GM23338 (cell line): ENCODE measurements at regions not wholly inside any gene's neighbourhood (a gene's known extent, or its start where the extent isn't known, plus 50 kb on each side); places are given as distances from the start of the nearest gene placed in this dataset.

Source experiments
- ATAC-seq: fragments of 200-7000 bp; cut with Tn5 transposase; 3 replicates; pipeline ENCODE4 v1.9.1; 2020
- DNase-seq: peaks from one replicate; pipeline ENCODE4 v3.0.0-alpha.2; 2015; ENCODE audit warnings: low spot score
- H2AFZ ChIP-seq: fragments of 200-600 bp; sonication (generic); 2 replicates; pipeline ENCODE4 v1.8.0; 2016; ENCODE audit warnings: antibody characterized with exemption, mild to moderate bottlenecking, moderate library complexity
- H3F3A ChIP-seq: fragments of 200-600 bp; sonication (generic); replicated peaks from 2 replicates; pipeline ENCODE4 v1.8.0; 2017; ENCODE audit warnings: antibody characterized with exemption, mixed run types, low read depth
- H3K27ac ChIP-seq: fragments of 200-600 bp; sonication (generic); 2 replicates; pipeline ENCODE4 v1.6.1; 2016; ENCODE audit warnings: low read depth
- H3K27me3 ChIP-seq: fragments of 200-600 bp; sonication (generic); 2 replicates; pipeline ENCODE4 v1.8.0; 2016; ENCODE audit warnings: mild to moderate bottlenecking, mixed run types, moderate library complexity; ENCODE audit not compliant: insufficient read depth
- H3K36me3 ChIP-seq: fragments of 200-600 bp; sonication (generic); 2 replicates; pipeline ENCODE4 v1.8.0; 2016; ENCODE audit warnings: mild to moderate bottlenecking; ENCODE audit not compliant: insufficient read depth
- H3K4me1 ChIP-seq: fragments of 200-600 bp; sonication (generic); 2 replicates; pipeline ENCODE4 v1.8.0; 2016; ENCODE audit warnings: mild to moderate bottlenecking, moderate library complexity; ENCODE audit not compliant: insufficient read depth
- H3K4me2 ChIP-seq: fragments of 200-600 bp; sonication (generic); 2 replicates; pipeline ENCODE4 v1.7.1; 2017; ENCODE audit warnings: mixed run types
- H3K4me3 ChIP-seq: fragments of 200-600 bp; sonication (generic); 2 replicates; pipeline ENCODE4 v1.6.1; 2016; ENCODE audit warnings: mixed run types
- H3K79me2 ChIP-seq: fragments of 200-600 bp; sonication (generic); replicated peaks from 2 replicates; pipeline ENCODE4 v1.8.0; 2017; ENCODE audit warnings: mild to moderate bottlenecking; ENCODE audit not compliant: insufficient read depth
- H3K9me2 ChIP-seq: fragments of 200-600 bp; sonication (generic); 2 replicates; pipeline ENCODE4 v1.8.0; 2017; ENCODE audit not compliant: insufficient read depth
- H4K20me1 ChIP-seq: fragments of 200-600 bp; sonication (generic); replicated peaks from 2 replicates; pipeline ENCODE4 v1.8.0; 2017; ENCODE audit warnings: mild to moderate bottlenecking; ENCODE audit not compliant: insufficient read depth
- H3K27ac Mint-ChIP-seq: 2 replicates; pipeline ENCODE4 v1.8.0; 2020; ENCODE audit warnings: inconsistent platforms, mild to moderate bottlenecking, moderate library complexity, mixed read lengths
- H3K27me3 Mint-ChIP-seq: 3 replicates; pipeline ENCODE4 v1.8.0; 2022; ENCODE audit warnings: low read depth, mild to moderate bottlenecking, moderate library complexity, mixed read lengths, inconsistent platforms; ENCODE audit not compliant: insufficient read depth, poor library complexity
- H3K36me3 Mint-ChIP-seq: 3 replicates; pipeline ENCODE4 v1.8.0; 2021; ENCODE audit warnings: low read depth, mild to moderate bottlenecking, inconsistent platforms, moderate library complexity, mixed read lengths
- H3K4me1 Mint-ChIP-seq: 3 replicates; pipeline ENCODE4 v1.8.0; 2020; ENCODE audit warnings: mild to moderate bottlenecking, inconsistent platforms, mixed read lengths
- H3K4me3 Mint-ChIP-seq: 3 replicates; pipeline ENCODE4 v1.8.0; 2021; ENCODE audit warnings: moderate library complexity, mild to moderate bottlenecking, inconsistent platforms, mixed read lengths
- H3K9me3 Mint-ChIP-seq: 3 replicates; pipeline ENCODE4 v1.8.0; 2020; ENCODE audit warnings: moderate library complexity, mild to moderate bottlenecking, inconsistent platforms, mixed read lengths
- CREB1 ChIP-seq: fragments of 250-450 bp; sonication (Bioruptor Pico); IDR thresholded peaks from 2 replicates; pipeline ENCODE4 v1.5.0; 2020; ENCODE audit warnings: low read depth, mild to moderate bottlenecking, moderate library complexity
- EZH2 ChIP-seq: fragments of 200-600 bp; sonication (generic); IDR thresholded peaks from one replicate; pipeline ENCODE4 v1.8.0; 2017; ENCODE audit warnings: antibody characterized with exemption, mild to moderate bottlenecking, low read depth; ENCODE audit not compliant: unreplicated experiment
- EZH2phosphoT487 ChIP-seq: fragments of 200-600 bp; sonication (generic); IDR thresholded peaks from one replicate; pipeline ENCODE4 v1.8.1; 2018; ENCODE audit warnings: antibody characterized with exemption; ENCODE audit not compliant: unreplicated experiment
- JUNB ChIP-seq: IDR thresholded peaks from one replicate; pipeline ENCODE4 v1.6.1; 2016; ENCODE audit warnings: antibody characterized with exemption; ENCODE audit not compliant: unreplicated experiment
- NANOG ChIP-seq: IDR thresholded peaks from 2 replicates; pipeline ENCODE4 v1.6.1; 2016; ENCODE audit warnings: antibody characterized with exemption, borderline replicate concordance
- POLR2AphosphoS5 ChIP-seq: IDR thresholded peaks from 2 replicates; pipeline ENCODE4 v1.6.1; 2016; ENCODE audit warnings: antibody characterized with exemption, low read depth
- STAT1 ChIP-seq: IDR thresholded peaks from one replicate; pipeline ENCODE4 v1.6.1; 2016; ENCODE audit warnings: antibody characterized with exemption; ENCODE audit not compliant: unreplicated experiment
- ZNF114 ChIP-seq: fragments of 250-450 bp; sonication (Bioruptor Pico); IDR thresholded peaks from 2 replicates; pipeline ENCODE4 v1.5.0; 2020; ENCODE audit warnings: mild to moderate bottlenecking, moderate library complexity
- ZNF331 ChIP-seq: fragments of 250-450 bp; sonication (Bioruptor Pico); IDR thresholded peaks from 2 replicates; pipeline ENCODE4 v1.5.0; 2020; ENCODE audit warnings: low read depth, mild to moderate bottlenecking, moderate library complexity
- TF ChIP-seq, protein P1 (sequence below), 2 experiments: fragments of 200-600 bp in 1 of 2; sonication (generic) in 1 of 2; conservative IDR thresholded peaks; 2 replicates each; pipeline versions ENCODE4 v1.5.1 to v1.6.1; 2016 to 2017; ENCODE audit warnings: antibody characterized with exemption in 2 of 2, low read depth in 2 of 2, mild to moderate bottlenecking in 2 of 2, moderate library complexity in 1 of 2
- TF ChIP-seq, protein P2 (sequence below): IDR thresholded peaks from one replicate; pipeline ENCODE4 v1.6.1; 2018; ENCODE audit warnings: antibody characterized with exemption; ENCODE audit not compliant: unreplicated experiment
- TF ChIP-seq, protein P3 (sequence below): IDR thresholded peaks from 2 replicates; pipeline ENCODE4 v1.6.1; 2016; ENCODE audit warnings: antibody characterized with exemption
- TF ChIP-seq, protein P4 (sequence below): fragments of 250-450 bp; sonication (Bioruptor Pico); IDR thresholded peaks from 2 replicates; pipeline ENCODE4 v1.5.0; 2020; ENCODE audit warnings: mild to moderate bottlenecking, moderate library complexity

DNA sequence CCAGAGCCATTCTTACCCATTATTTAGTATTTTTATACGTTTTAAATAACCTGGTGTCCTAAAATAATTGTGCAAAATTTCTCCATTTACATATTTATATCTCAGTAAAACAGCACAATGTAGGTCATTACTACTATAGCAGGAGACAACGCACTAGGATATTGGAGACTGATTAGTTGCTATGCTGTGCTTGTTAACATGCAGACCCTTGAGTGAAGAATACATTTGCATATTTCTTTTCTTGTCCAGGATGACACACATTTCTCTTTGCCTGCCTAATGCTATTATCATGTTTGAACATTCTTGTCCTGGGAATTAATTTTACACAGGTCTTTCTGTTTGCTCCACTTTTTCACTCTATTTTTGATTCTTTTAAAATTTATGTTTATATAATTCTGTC lies 823.8 kb upstream of the ATXN8OS start:
- H3K9me3 Mint-ChIP-seq = peaks cover 3% of the 10 kb centered on the region; the same call in 1 of the 3 replicates
- H3K9me2 ChIP-seq = no peaks in the 10 kb centered on the region
- H3K4me2 ChIP-seq = no peak overlapping the region
- no peak for DNase-seq
- H3K36me3 ChIP-seq = no peaks in the 10 kb centered on the region
- no peak for ATAC-seq
- H3K4me1 Mint-ChIP-seq = no peaks in the 10 kb centered on the region; the same call in 2 of the 3 replicates
- H3K4me3 ChIP-seq = no peak overlapping the region
- TF ChIP-seq EZH2phosphoT487 (no peak), POLR2AphosphoS5 (no peak), NANOG (no peak), JUNB (no peak), CREB1 (CRISPR knock-in tag) (no peak), ZNF114 (no peak), EZH2 (no peak), ZNF331 (CRISPR knock-in tag) (no peak), STAT1 (no peak)
- TF ChIP-seq, protein P1, sequence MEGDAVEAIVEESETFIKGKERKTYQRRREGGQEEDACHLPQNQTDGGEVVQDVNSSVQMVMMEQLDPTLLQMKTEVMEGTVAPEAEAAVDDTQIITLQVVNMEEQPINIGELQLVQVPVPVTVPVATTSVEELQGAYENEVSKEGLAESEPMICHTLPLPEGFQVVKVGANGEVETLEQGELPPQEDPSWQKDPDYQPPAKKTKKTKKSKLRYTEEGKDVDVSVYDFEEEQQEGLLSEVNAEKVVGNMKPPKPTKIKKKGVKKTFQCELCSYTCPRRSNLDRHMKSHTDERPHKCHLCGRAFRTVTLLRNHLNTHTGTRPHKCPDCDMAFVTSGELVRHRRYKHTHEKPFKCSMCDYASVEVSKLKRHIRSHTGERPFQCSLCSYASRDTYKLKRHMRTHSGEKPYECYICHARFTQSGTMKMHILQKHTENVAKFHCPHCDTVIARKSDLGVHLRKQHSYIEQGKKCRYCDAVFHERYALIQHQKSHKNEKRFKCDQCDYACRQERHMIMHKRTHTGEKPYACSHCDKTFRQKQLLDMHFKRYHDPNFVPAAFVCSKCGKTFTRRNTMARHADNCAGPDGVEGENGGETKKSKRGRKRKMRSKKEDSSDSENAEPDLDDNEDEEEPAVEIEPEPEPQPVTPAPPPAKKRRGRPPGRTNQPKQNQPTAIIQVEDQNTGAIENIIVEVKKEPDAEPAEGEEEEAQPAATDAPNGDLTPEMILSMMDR (conservative IDR thresholded peaks at IDR 0.05; ENCODE audit: low read depth in 2 of 2) = no peak
- TF ChIP-seq, protein P2, sequence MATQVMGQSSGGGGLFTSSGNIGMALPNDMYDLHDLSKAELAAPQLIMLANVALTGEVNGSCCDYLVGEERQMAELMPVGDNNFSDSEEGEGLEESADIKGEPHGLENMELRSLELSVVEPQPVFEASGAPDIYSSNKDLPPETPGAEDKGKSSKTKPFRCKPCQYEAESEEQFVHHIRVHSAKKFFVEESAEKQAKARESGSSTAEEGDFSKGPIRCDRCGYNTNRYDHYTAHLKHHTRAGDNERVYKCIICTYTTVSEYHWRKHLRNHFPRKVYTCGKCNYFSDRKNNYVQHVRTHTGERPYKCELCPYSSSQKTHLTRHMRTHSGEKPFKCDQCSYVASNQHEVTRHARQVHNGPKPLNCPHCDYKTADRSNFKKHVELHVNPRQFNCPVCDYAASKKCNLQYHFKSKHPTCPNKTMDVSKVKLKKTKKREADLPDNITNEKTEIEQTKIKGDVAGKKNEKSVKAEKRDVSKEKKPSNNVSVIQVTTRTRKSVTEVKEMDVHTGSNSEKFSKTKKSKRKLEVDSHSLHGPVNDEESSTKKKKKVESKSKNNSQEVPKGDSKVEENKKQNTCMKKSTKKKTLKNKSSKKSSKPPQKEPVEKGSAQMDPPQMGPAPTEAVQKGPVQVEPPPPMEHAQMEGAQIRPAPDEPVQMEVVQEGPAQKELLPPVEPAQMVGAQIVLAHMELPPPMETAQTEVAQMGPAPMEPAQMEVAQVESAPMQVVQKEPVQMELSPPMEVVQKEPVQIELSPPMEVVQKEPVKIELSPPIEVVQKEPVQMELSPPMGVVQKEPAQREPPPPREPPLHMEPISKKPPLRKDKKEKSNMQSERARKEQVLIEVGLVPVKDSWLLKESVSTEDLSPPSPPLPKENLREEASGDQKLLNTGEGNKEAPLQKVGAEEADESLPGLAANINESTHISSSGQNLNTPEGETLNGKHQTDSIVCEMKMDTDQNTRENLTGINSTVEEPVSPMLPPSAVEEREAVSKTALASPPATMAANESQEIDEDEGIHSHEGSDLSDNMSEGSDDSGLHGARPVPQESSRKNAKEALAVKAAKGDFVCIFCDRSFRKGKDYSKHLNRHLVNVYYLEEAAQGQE = no peak
- TF ChIP-seq, protein P3, sequence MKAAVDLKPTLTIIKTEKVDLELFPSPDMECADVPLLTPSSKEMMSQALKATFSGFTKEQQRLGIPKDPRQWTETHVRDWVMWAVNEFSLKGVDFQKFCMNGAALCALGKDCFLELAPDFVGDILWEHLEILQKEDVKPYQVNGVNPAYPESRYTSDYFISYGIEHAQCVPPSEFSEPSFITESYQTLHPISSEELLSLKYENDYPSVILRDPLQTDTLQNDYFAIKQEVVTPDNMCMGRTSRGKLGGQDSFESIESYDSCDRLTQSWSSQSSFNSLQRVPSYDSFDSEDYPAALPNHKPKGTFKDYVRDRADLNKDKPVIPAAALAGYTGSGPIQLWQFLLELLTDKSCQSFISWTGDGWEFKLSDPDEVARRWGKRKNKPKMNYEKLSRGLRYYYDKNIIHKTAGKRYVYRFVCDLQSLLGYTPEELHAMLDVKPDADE = no peak
- TF ChIP-seq, protein P4, sequence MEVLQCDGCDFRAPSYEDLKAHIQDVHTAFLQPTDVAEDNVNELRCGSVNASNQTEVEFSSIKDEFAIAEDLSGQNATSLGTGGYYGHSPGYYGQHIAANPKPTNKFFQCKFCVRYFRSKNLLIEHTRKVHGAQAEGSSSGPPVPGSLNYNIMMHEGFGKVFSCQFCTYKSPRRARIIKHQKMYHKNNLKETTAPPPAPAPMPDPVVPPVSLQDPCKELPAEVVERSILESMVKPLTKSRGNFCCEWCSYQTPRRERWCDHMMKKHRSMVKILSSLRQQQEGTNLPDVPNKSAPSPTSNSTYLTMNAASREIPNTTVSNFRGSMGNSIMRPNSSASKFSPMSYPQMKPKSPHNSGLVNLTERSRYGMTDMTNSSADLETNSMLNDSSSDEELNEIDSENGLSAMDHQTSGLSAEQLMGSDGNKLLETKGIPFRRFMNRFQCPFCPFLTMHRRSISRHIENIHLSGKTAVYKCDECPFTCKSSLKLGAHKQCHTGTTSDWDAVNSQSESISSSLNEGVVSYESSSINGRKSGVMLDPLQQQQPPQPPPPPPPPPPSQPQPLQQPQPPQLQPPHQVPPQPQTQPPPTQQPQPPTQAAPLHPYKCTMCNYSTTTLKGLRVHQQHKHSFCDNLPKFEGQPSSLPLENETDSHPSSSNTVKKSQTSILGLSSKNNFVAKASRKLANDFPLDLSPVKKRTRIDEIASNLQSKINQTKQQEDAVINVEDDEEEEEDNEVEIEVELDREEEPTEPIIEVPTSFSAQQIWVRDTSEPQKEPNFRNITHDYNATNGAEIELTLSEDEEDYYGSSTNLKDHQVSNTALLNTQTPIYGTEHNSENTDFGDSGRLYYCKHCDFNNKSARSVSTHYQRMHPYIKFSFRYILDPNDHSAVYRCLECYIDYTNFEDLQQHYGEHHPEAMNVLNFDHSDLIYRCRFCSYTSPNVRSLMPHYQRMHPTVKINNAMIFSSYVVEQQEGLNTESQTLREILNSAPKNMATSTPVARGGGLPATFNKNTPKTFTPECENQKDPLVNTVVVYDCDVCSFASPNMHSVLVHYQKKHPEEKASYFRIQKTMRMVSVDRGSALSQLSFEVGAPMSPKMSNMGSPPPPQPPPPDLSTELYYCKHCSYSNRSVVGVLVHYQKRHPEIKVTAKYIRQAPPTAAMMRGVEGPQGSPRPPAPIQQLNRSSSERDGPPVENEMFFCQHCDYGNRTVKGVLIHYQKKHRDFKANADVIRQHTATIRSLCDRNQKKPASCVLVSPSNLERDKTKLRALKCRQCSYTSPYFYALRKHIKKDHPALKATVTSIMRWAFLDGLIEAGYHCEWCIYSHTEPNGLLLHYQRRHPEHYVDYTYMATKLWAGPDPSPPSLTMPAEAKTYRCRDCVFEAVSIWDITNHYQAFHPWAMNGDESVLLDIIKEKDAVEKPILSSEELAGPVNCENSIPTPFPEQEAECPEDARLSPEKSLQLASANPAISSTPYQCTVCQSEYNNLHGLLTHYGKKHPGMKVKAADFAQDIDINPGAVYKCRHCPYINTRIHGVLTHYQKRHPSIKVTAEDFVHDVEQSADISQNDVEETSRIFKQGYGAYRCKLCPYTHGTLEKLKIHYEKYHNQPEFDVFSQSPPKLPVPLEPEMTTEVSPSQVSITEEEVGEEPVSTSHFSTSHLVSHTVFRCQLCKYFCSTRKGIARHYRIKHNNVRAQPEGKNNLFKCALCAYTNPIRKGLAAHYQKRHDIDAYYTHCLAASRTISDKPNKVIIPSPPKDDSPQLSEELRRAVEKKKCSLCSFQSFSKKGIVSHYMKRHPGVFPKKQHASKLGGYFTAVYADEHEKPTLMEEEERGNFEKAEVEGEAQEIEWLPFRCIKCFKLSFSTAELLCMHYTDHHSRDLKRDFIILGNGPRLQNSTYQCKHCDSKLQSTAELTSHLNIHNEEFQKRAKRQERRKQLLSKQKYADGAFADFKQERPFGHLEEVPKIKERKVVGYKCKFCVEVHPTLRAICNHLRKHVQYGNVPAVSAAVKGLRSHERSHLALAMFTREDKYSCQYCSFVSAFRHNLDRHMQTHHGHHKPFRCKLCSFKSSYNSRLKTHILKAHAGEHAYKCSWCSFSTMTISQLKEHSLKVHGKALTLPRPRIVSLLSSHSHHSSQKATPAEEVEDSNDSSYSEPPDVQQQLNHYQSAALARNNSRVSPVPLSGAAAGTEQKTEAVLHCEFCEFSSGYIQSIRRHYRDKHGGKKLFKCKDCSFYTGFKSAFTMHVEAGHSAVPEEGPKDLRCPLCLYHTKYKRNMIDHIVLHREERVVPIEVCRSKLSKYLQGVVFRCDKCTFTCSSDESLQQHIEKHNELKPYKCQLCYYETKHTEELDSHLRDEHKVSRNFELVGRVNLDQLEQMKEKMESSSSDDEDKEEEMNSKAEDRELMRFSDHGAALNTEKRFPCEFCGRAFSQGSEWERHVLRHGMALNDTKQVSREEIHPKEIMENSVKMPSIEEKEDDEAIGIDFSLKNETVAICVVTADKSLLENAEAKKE = no peak
- no peak overlapping the region for H3K4me3 Mint-ChIP-seq
- H3K79me2 ChIP-seq = no peaks in the 10 kb centered on the region
- no peaks in the 10 kb centered on the region for H4K20me1 ChIP-seq
- H3K27me3 Mint-ChIP-seq = no peaks in the 10 kb centered on the region
- H3K4me1 ChIP-seq = no peaks in the 10 kb centered on the region
- no peaks in the 10 kb centered on the region for H3K27me3 ChIP-seq
- H3K36me3 Mint-ChIP-seq = no peaks in the 10 kb centered on the region
- H3K27ac ChIP-seq = no peak overlapping the region
- no peak overlapping the region; the same call in 1 of the 2 replicates for H3K27ac Mint-ChIP-seq
- H3F3A ChIP-seq = no peaks in the 10 kb centered on the region
- H2AFZ ChIP-seq = no peak overlapping the region
